ENCODE measurements at regions not wholly inside any gene's neighbourhood (a gene's known extent, or its start where the extent isn't known, plus 50 kb on each side); places are given as distances from the start of the nearest gene placed in this dataset.

- no peak for TF ChIP-seq CTCF (IDR thresholded peaks at IDR 0.05; ENCODE audit: insufficient read depth, low read length, severe bottlenecking)
- DNase-seq (ENCODE audit: low read depth) = no peak
- FAIRE-seq = no peak
- Histone ChIP-seq H3K4me3 (ENCODE audit: low read depth, low read length) (no peak overlapping the region), H3K36me3 (ENCODE audit: control insufficient read depth, insufficient read depth, low read length) (no peaks in the 10 kb centered on the region), H3K27me3 (ENCODE audit: control insufficient read depth, insufficient read depth, low read length) (no peaks in the 10 kb centered on the region)
Observed at GRCh38 chr4:41394481-41394894, 137.8 kb downstream of the UCHL1 start.

- no peak for FAIRE-seq
- Histone ChIP-seq H3K4me3 (ENCODE audit: low read depth, low read length) (no peak overlapping the region), H3K27me3 (ENCODE audit: control insufficient read depth, insufficient read depth, low read length) (no peaks in the 10 kb centered on the region), H3K36me3 (ENCODE audit: control insufficient read depth, insufficient read depth, low read length) (no peaks in the 10 kb centered on the region)
- no peak for TF ChIP-seq CTCF (IDR thresholded peaks at IDR 0.05; ENCODE audit: insufficient read depth, low read length, severe bottlenecking)
- DNase-seq (ENCODE audit: low read depth) = no peak
Observed at GRCh38 chr4:41396214-41396613, 139.5 kb downstream of the UCHL1 start.

GRCh38 chr4:41396869-41397268 is 140.1 kb downstream of the UCHL1 start:
- Histone ChIP-seq H3K27me3 (ENCODE audit: control insufficient read depth, insufficient read depth, low read length) (no peaks in the 10 kb centered on the region), H3K4me3 (ENCODE audit: low read depth, low read length) (no peak overlapping the region), H3K36me3 (ENCODE audit: control insufficient read depth, insufficient read depth, low read length) (no peaks in the 10 kb centered on the region)
- DNase-seq (ENCODE audit: low read depth) = no peak
- no peak for FAIRE-seq
- no peak for TF ChIP-seq CTCF (IDR thresholded peaks at IDR 0.05; ENCODE audit: insufficient read depth, low read length, severe bottlenecking)

GRCh38 chr4:41399231-41399630 is 138.7 kb upstream of the LIMCH1 start:
- no peak for DNase-seq (ENCODE audit: low read depth)
- no peaks in the 10 kb centered on the region for H3K36me3 ChIP-seq (ENCODE audit: control insufficient read depth, insufficient read depth, low read length)

GRCh38 chr4:41400296-41400695 is 137.7 kb upstream of the LIMCH1 start:
- FAIRE-seq = no peak
- DNase-seq (ENCODE audit: low read depth) = no peak
- TF ChIP-seq CTCF (IDR thresholded peaks at IDR 0.05; ENCODE audit: insufficient read depth, low read length, severe bottlenecking) = no peak

More at GRCh38 chr4:41399231-41399630, 138.7 kb upstream of the LIMCH1 start:
- FAIRE-seq = no peak
- no peaks in the 10 kb centered on the region for H3K27me3 ChIP-seq (ENCODE audit: control insufficient read depth, insufficient read depth, low read length)
- no peak overlapping the region for H3K4me3 ChIP-seq (ENCODE audit: low read depth, low read length)
- no peak for TF ChIP-seq CTCF (IDR thresholded peaks at IDR 0.05; ENCODE audit: insufficient read depth, low read length, severe bottlenecking)

GRCh38 chr4:41405464-41406112 is 132.4 kb upstream of the LIMCH1 start:
- FAIRE-seq (no peak), DNase-seq (ENCODE audit: low read depth) (no peak)
- Histone ChIP-seq H3K36me3 (ENCODE audit: control insufficient read depth, insufficient read depth, low read length) (no peaks in the 10 kb centered on the region), H3K27me3 (ENCODE audit: control insufficient read depth, insufficient read depth, low read length) (no peaks in the 10 kb centered on the region), H3K4me3 (ENCODE audit: low read depth, low read length) (no peak overlapping the region)
- TF ChIP-seq CTCF (IDR thresholded peaks at IDR 0.05; ENCODE audit: insufficient read depth, low read length, severe bottlenecking) = no peak

More at GRCh38 chr4:41400296-41400695, 137.7 kb upstream of the LIMCH1 start:
- Histone ChIP-seq H3K36me3 (ENCODE audit: control insufficient read depth, insufficient read depth, low read length) (no peaks in the 10 kb centered on the region), H3K27me3 (ENCODE audit: control insufficient read depth, insufficient read depth, low read length) (no peaks in the 10 kb centered on the region), H3K4me3 (ENCODE audit: low read depth, low read length) (no peak overlapping the region)
